GM10248 (cell line): ENCODE measurements at regions not wholly inside any gene's neighbourhood (a gene's known extent, or its start where the extent isn't known, plus 50 kb on each side); places are given as distances from the start of the nearest gene placed in this dataset.

Experiments used
- CTCF ChIA-PET: fragments of 300-600 bp; sonication (Branson Sonifier 250); formaldehyde crosslinking; extraction: SDS; loops from one replicate; lab custom pipeline; 2021; ENCODE audit warnings: antibody characterized with exemption; lab: Yijun Ruan, JAX
- POLR2A ChIA-PET: fragments of 350-650 bp; sonication (Branson Sonifier 250); formaldehyde crosslinking; extraction: SDS; loops from one replicate; lab custom pipeline; 2020; ENCODE audit warnings: antibody characterized with exemption; lab: Yijun Ruan, JAX
- DNase-seq: peaks from one replicate; pipeline ENCODE4 v3.0.0; 2012; ENCODE audit errors: extremely low spot score
- CTCF ChIP-seq: IDR thresholded peaks from 2 replicates; pipeline ENCODE4 v1.5.1; 2012; ENCODE audit warnings: mild to moderate bottlenecking, low read depth; ENCODE audit errors: extremely low read depth, missing control alignments, control extremely low read depth

GRCh38 chr2:71888751-71889445 lies 258.8 kb downstream of the CYP26B1 start:
- ChIA-PET CTCF (interaction anchor here (1.0 kb wide), 1 partner anchor 15 kb away, joined by 3 read pairs; no protein-coding TSS in a partner anchor), POLR2A (no interaction called here)
- TF ChIP-seq CTCF = no peak
- DNase-seq = no peak

- ChIA-PET POLR2A (no interaction called here), CTCF (no interaction called here)
- TF ChIP-seq CTCF = no peak
- DNase-seq = no peak
Measured at GRCh38 chr2:71887196-71887595, 260.5 kb downstream of the CYP26B1 start.

- no peak for DNase-seq
- TF ChIP-seq CTCF = no peak
- CTCF ChIA-PET = no interaction called here
- POLR2A ChIA-PET = no interaction called here
Measured at GRCh38 chr2:71886241-71886640, 261.4 kb downstream of the CYP26B1 start.

GRCh38 chr2:71884303-71885042 lies 263.2 kb downstream of the CYP26B1 start:
- CTCF ChIA-PET = interaction anchor here (1.5 kb wide), 1 partner anchor 10 kb away, joined by 5 read pairs; no protein-coding TSS in a partner anchor
- POLR2A ChIA-PET = no interaction called here
- no peak for DNase-seq

GRCh38 chr2:71882949-71883472 lies 264.7 kb downstream of the CYP26B1 start:
- DNase-seq = no peak
- ChIA-PET CTCF (interaction anchor here (0.9 kb wide), 1 partner anchor 41 kb away, joined by 3 read pairs; no protein-coding TSS in a partner anchor), POLR2A (no interaction called here)

More at GRCh38 chr2:71884303-71885042, 263.2 kb downstream of the CYP26B1 start:
- no peak for TF ChIP-seq CTCF

More at GRCh38 chr2:71882949-71883472, 264.7 kb downstream of the CYP26B1 start:
- no peak for TF ChIP-seq CTCF
